ENCODE measurements at regions not wholly inside any gene's neighbourhood (a gene's known extent, or its start where the extent isn't known, plus 50 kb on each side); places are given as distances from the start of the nearest gene placed in this dataset.

DNA sequence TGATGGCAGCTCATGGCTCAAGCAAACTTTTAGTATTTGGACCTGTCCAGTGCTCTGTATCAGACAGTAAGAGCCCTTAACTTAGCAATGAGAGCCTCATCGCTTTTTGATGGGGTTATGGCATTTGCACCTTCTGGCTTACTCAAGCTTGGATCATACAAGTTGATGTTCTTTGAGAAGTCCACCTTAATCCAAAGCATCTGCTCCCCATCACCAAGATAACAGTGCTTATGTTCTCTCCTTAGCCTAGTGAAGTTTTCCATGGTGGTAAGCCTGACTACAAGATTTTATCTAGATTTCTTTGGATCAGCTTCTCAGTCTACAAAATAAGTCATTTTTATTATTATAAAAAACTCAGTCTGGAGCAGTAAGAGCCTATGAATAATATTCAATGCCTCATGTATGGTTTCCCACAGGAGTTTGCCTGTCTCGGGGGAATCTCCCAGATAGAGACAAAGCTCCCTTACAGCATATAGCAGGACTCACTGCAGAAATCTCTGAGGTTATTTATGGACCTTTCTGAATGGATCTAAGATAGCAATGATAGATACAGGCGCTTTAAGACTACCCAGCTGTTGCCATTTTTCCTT, 472.2 kb upstream of the LINC00305 start:
- H3F3A ChIP-seq (ENCODE audit: insufficient read depth, low read length, poor library complexity, severe bottlenecking), result no peaks in the 10 kb centered on the region
- no peak overlapping the region for H3K9ac ChIP-seq (ENCODE audit: low read length)
- H3K79me2 ChIP-seq (replicated peaks; ENCODE audit: insufficient read depth, low read length), result no peaks in the 10 kb centered on the region
- no peak overlapping the region for H3K27ac ChIP-seq (ENCODE audit: low read length)
- no peaks in the 10 kb centered on the region for H3K27me3 ChIP-seq (ENCODE audit: insufficient read depth, low read depth, low read length)
- no peak overlapping the region for H3K4me2 ChIP-seq (ENCODE audit: low read length)
- H3K9me2 ChIP-seq (ENCODE audit: insufficient read depth, low read length), result no peaks in the 10 kb centered on the region
- H4K20me1 ChIP-seq (ENCODE audit: insufficient read depth), result no peaks in the 10 kb centered on the region
- no peak overlapping the region for H2AFZ ChIP-seq (ENCODE audit: low read depth, low read length)
- no peaks in the 10 kb centered on the region for H3K36me3 ChIP-seq (ENCODE audit: insufficient read depth, low read length)
- TF ChIP-seq EP300 (conservative IDR thresholded peaks at IDR 0.05; ENCODE audit: poor library complexity, severe bottlenecking), result no peak
- H3K9me3 ChIP-seq (ENCODE audit: low read length), result no peaks in the 10 kb centered on the region
- H3K4me3 ChIP-seq (ENCODE audit: low read length), result no peak overlapping the region

DNA sequence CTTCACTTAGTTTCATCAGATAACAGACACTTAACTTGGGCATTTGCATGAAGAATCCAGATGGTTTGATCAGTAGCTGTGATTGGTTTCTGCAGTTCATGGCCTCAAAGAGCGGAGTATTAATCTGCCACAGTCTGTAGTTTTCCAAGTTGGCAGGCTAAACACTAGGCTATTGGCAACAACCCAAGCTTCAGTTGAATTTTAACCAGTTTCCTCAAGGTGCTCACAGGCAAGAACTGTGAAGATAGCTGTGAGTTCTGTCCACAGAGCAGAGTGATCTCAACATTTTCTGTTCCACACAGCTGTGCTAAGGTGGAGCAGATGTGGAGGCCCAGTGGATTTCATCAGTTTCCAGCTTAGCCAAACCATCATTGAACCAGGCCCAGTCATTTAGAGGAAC, 469.5 kb upstream of the LINC00305 start:
- Histone ChIP-seq H3K4me2 (ENCODE audit: low read length) (no peak overlapping the region), H3K9me3 (ENCODE audit: low read length) (no peaks in the 10 kb centered on the region), H3K27me3 (ENCODE audit: insufficient read depth, low read depth, low read length) (no peaks in the 10 kb centered on the region), H2AFZ (ENCODE audit: low read depth, low read length) (no peak overlapping the region), H3K79me2 (replicated peaks; ENCODE audit: insufficient read depth, low read length) (no peaks in the 10 kb centered on the region), H3K4me3 (ENCODE audit: low read length) (no peak overlapping the region), H4K20me1 (ENCODE audit: insufficient read depth) (no peaks in the 10 kb centered on the region), H3K9ac (ENCODE audit: low read length) (no peak overlapping the region), H3K9me2 (ENCODE audit: insufficient read depth, low read length) (no peaks in the 10 kb centered on the region), H3K27ac (ENCODE audit: low read length) (no peak overlapping the region), H3F3A (ENCODE audit: insufficient read depth, low read length, poor library complexity, severe bottlenecking) (no peaks in the 10 kb centered on the region), H3K36me3 (ENCODE audit: insufficient read depth, low read length) (no peaks in the 10 kb centered on the region)
- TF ChIP-seq, protein P1, sequence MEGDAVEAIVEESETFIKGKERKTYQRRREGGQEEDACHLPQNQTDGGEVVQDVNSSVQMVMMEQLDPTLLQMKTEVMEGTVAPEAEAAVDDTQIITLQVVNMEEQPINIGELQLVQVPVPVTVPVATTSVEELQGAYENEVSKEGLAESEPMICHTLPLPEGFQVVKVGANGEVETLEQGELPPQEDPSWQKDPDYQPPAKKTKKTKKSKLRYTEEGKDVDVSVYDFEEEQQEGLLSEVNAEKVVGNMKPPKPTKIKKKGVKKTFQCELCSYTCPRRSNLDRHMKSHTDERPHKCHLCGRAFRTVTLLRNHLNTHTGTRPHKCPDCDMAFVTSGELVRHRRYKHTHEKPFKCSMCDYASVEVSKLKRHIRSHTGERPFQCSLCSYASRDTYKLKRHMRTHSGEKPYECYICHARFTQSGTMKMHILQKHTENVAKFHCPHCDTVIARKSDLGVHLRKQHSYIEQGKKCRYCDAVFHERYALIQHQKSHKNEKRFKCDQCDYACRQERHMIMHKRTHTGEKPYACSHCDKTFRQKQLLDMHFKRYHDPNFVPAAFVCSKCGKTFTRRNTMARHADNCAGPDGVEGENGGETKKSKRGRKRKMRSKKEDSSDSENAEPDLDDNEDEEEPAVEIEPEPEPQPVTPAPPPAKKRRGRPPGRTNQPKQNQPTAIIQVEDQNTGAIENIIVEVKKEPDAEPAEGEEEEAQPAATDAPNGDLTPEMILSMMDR (IDR thresholded peaks at IDR 0.05; ENCODE audit: poor library complexity, severe bottlenecking), result no peak
- TF ChIP-seq SMC3 (conservative IDR thresholded peaks at IDR 0.05; ENCODE audit: poor library complexity) (no peak), POLR2AphosphoS5 (IDR thresholded peaks at IDR 0.05) (no peak), EZH2 (IDR thresholded peaks at IDR 0.05; ENCODE audit: borderline replicate concordance, insufficient read depth, low read length, poor library complexity, severe bottlenecking) (no peak), RAD21 (conservative IDR thresholded peaks at IDR 0.05) (no peak), EP300 (conservative IDR thresholded peaks at IDR 0.05; ENCODE audit: poor library complexity, severe bottlenecking) (no peak), TAF1 (IDR thresholded peaks at IDR 0.05; ENCODE audit: low read depth) (no peak)
- TF ChIP-seq, protein P2, sequence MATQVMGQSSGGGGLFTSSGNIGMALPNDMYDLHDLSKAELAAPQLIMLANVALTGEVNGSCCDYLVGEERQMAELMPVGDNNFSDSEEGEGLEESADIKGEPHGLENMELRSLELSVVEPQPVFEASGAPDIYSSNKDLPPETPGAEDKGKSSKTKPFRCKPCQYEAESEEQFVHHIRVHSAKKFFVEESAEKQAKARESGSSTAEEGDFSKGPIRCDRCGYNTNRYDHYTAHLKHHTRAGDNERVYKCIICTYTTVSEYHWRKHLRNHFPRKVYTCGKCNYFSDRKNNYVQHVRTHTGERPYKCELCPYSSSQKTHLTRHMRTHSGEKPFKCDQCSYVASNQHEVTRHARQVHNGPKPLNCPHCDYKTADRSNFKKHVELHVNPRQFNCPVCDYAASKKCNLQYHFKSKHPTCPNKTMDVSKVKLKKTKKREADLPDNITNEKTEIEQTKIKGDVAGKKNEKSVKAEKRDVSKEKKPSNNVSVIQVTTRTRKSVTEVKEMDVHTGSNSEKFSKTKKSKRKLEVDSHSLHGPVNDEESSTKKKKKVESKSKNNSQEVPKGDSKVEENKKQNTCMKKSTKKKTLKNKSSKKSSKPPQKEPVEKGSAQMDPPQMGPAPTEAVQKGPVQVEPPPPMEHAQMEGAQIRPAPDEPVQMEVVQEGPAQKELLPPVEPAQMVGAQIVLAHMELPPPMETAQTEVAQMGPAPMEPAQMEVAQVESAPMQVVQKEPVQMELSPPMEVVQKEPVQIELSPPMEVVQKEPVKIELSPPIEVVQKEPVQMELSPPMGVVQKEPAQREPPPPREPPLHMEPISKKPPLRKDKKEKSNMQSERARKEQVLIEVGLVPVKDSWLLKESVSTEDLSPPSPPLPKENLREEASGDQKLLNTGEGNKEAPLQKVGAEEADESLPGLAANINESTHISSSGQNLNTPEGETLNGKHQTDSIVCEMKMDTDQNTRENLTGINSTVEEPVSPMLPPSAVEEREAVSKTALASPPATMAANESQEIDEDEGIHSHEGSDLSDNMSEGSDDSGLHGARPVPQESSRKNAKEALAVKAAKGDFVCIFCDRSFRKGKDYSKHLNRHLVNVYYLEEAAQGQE (IDR thresholded peaks at IDR 0.05; ENCODE audit: borderline replicate concordance), result no peak

DNA sequence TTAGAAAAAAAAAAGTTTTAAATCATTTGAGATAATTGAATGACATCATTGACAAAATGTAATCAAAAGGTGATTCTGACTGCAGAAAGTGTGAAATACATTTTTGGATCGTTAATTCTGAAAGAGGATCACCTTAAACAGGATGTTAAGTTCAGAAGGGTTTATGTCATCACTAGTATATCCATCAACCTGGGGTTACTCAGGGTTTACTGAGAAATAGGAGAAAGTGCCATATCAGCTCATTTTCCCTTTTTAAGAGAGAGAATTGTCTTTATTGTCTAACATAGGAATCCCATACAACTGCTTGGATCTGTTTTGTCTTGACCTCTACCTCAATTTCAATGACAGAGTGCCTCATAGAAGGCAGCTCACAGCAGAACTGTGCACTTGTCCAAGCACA, 466.1 kb upstream of the LINC00305 start:
- no peaks in the 10 kb centered on the region for H4K20me1 ChIP-seq (ENCODE audit: insufficient read depth)
- no peaks in the 10 kb centered on the region for H3F3A ChIP-seq (ENCODE audit: insufficient read depth, low read length, poor library complexity, severe bottlenecking)

More for the DNA sequence above, 466.1 kb upstream of the LINC00305 start:
- H3K9me2 ChIP-seq (ENCODE audit: insufficient read depth, low read length), result no peaks in the 10 kb centered on the region
- H2AFZ ChIP-seq (ENCODE audit: low read depth, low read length), result no peak overlapping the region
- no peaks in the 10 kb centered on the region for H3K9me3 ChIP-seq (ENCODE audit: low read length)
- no peak overlapping the region for H3K4me3 ChIP-seq (ENCODE audit: low read length)
- H3K79me2 ChIP-seq (replicated peaks; ENCODE audit: insufficient read depth, low read length), result no peaks in the 10 kb centered on the region
- TF ChIP-seq SMC3 (conservative IDR thresholded peaks at IDR 0.05; ENCODE audit: poor library complexity) (no peak), POLR2AphosphoS5 (IDR thresholded peaks at IDR 0.05) (no peak), EZH2 (IDR thresholded peaks at IDR 0.05; ENCODE audit: borderline replicate concordance, insufficient read depth, low read length, poor library complexity, severe bottlenecking) (no peak), EP300 (conservative IDR thresholded peaks at IDR 0.05; ENCODE audit: poor library complexity, severe bottlenecking) (no peak), RAD21 (conservative IDR thresholded peaks at IDR 0.05) (no peak), MXI1 (conservative IDR thresholded peaks at IDR 0.05; ENCODE audit: poor library complexity, severe bottlenecking) (no peak), TAF1 (IDR thresholded peaks at IDR 0.05; ENCODE audit: low read depth) (no peak)
- TF ChIP-seq, protein P2 (IDR thresholded peaks at IDR 0.05; ENCODE audit: borderline replicate concordance), result no peak
- TF ChIP-seq, protein P1 (IDR thresholded peaks at IDR 0.05; ENCODE audit: poor library complexity, severe bottlenecking), result no peak
- no peak overlapping the region for H3K9ac ChIP-seq (ENCODE audit: low read length)
- H3K27me3 ChIP-seq (ENCODE audit: insufficient read depth, low read depth, low read length), result no peaks in the 10 kb centered on the region
- H3K36me3 ChIP-seq (ENCODE audit: insufficient read depth, low read length), result no peaks in the 10 kb centered on the region
- H3K27ac ChIP-seq (ENCODE audit: low read length), result no peak overlapping the region
- H3K4me2 ChIP-seq (ENCODE audit: low read length), result no peak overlapping the region

All from neural cell (in vitro differentiated cells).